ENCODE measurements at regions not wholly inside any gene's neighbourhood (a gene's known extent, or its start where the extent isn't known, plus 50 kb on each side); places are given as distances from the start of the nearest gene placed in this dataset.

DNA sequence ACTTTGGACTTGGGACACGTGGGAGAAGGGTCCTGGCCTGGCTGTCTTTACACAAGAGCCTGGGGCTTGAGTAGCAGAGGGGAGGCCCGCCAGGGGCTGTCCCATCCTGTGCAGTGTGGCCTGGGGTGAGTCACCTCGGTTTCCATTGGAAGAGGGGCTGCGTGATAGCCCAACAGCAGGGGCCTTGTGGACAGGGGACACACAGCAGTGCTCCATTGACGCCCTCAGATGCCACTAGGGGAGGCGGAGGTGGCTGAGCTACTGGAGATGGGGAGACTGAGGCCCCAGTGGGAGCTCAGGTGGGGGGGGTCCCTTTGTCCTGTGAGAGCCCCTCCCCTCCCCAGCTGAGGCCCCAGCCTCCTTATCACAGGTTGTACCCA lies 50.0 kb upstream of the RNU6ATAC start:
- Histone ChIP-seq H3K79me1 (ENCODE audit: low read length) (no peaks in the 10 kb centered on the region), H3K4me2 (ENCODE audit: low read length) (no peak overlapping the region), H2AFZ (ENCODE audit: insufficient read depth, low read length, poor library complexity) (no peak overlapping the region), H4K91ac (ENCODE audit: low read depth, low read length) (no peak overlapping the region), H4K12ac (ENCODE audit: low read depth, low read length) (no peak overlapping the region), H3K4ac (ENCODE audit: low read depth, low read length) (no peak overlapping the region), H3K14ac (ENCODE audit: low read length) (no peak overlapping the region), H3K9me3 (ENCODE audit: insufficient read depth, low read depth, low read length) (peaks cover 8% of the 10 kb centered on the region), H3K36me3 (ENCODE audit: control insufficient read depth in 1 of 2, insufficient read depth in 2 of 2, low read length in 2 of 2) (no peaks in the 10 kb centered on the region), H3K4me1 (ENCODE audit: control insufficient read depth in 1 of 2, insufficient read depth in 2 of 2, low read length in 2 of 2) (no peaks in the 10 kb centered on the region), H3K27ac (ENCODE audit: low read depth, low read length) (no peak overlapping the region), H3K27me3 (ENCODE audit: insufficient read depth, low read length) (no peaks in the 10 kb centered on the region), H3K9ac (ENCODE audit: low read length) (no peak overlapping the region), H3K18ac (ENCODE audit: low read length) (no peak overlapping the region), H2BK12ac (ENCODE audit: low read length) (no peak overlapping the region), H2BK120ac (ENCODE audit: insufficient read depth, low read length, poor library complexity) (no peak overlapping the region), H3K4me3 (ENCODE audit: low read depth, low read length) (no peak overlapping the region), H3K79me2 (ENCODE audit: control insufficient read depth, insufficient read depth, low read length, poor library complexity) (no peaks in the 10 kb centered on the region), H4K8ac (ENCODE audit: low read depth, low read length) (no peak overlapping the region), H3K23ac (ENCODE audit: low read length) (no peak overlapping the region), H2BK5ac (ENCODE audit: low read depth, low read length, poor library complexity) (no peak overlapping the region), H2AK5ac (ENCODE audit: low read length) (no peak overlapping the region)
- WGBS (ENCODE audit: extremely low coverage, insufficient coverage, insufficient read length), result no CpG with 5 or more reads among the region's 6 CpGs
- no peak for DNase-seq

GRCh38 chr9:134214766-134215419 lies 50.5 kb upstream of the RNU6ATAC start:
- no peak overlapping the region for H2BK120ac ChIP-seq (ENCODE audit: insufficient read depth, low read length, poor library complexity)

GRCh38 chr9:134215420-134215698 lies 51.0 kb upstream of the RNU6ATAC start:
- Histone ChIP-seq H2BK5ac (ENCODE audit: low read depth, low read length, poor library complexity) (no peak overlapping the region), H2BK12ac (ENCODE audit: low read length) (peak overlapping the region; percentile 38), H2AK5ac (ENCODE audit: low read length) (no peak overlapping the region), H3K9me3 (ENCODE audit: insufficient read depth, low read depth, low read length) (peaks cover 8% of the 10 kb centered on the region), H3K27ac (ENCODE audit: low read depth, low read length) (no peak overlapping the region), H3K23ac (ENCODE audit: low read length) (no peak overlapping the region), H3K27me3 (ENCODE audit: insufficient read depth, low read length) (no peaks in the 10 kb centered on the region), H2AFZ (ENCODE audit: insufficient read depth, low read length, poor library complexity) (no peak overlapping the region), H3K79me2 (ENCODE audit: control insufficient read depth, insufficient read depth, low read length, poor library complexity) (no peaks in the 10 kb centered on the region), H4K91ac (ENCODE audit: low read depth, low read length) (no peak overlapping the region), H3K36me3 (ENCODE audit: control insufficient read depth in 1 of 2, insufficient read depth in 2 of 2, low read length in 2 of 2) (no peaks in the 10 kb centered on the region), H3K79me1 (ENCODE audit: low read length) (no peaks in the 10 kb centered on the region), H4K12ac (ENCODE audit: low read depth, low read length) (no peak overlapping the region), H3K4me2 (ENCODE audit: low read length) (no peak overlapping the region), H3K4ac (ENCODE audit: low read depth, low read length) (no peak overlapping the region), H3K4me3 (ENCODE audit: low read depth, low read length) (no peak overlapping the region), H4K8ac (ENCODE audit: low read depth, low read length) (no peak overlapping the region), H3K9ac (ENCODE audit: low read length) (no peak overlapping the region), H3K18ac (ENCODE audit: low read length) (no peak overlapping the region), H3K14ac (ENCODE audit: low read length) (no peak overlapping the region), H2BK120ac (ENCODE audit: insufficient read depth, low read length, poor library complexity) (no peak overlapping the region), H3K4me1 (ENCODE audit: control insufficient read depth in 1 of 2, insufficient read depth in 2 of 2, low read length in 2 of 2) (no peaks in the 10 kb centered on the region)
- WGBS (ENCODE audit: extremely low coverage, insufficient coverage, insufficient read length), result no CpG with 5 or more reads among the region's 7 CpGs
- no peak for DNase-seq

More at GRCh38 chr9:134214766-134215419, 50.5 kb upstream of the RNU6ATAC start:
- Histone ChIP-seq H3K4ac (ENCODE audit: low read depth, low read length) (no peak overlapping the region), H3K4me1 (ENCODE audit: control insufficient read depth in 1 of 2, insufficient read depth in 2 of 2, low read length in 2 of 2) (no peaks in the 10 kb centered on the region), H3K18ac (ENCODE audit: low read length) (no peak overlapping the region), H3K14ac (ENCODE audit: low read length) (no peak overlapping the region), H3K9me3 (ENCODE audit: insufficient read depth, low read depth, low read length) (peaks cover 8% of the 10 kb centered on the region), H4K8ac (ENCODE audit: low read depth, low read length) (no peak overlapping the region), H3K4me2 (ENCODE audit: low read length) (no peak overlapping the region), H2AFZ (ENCODE audit: insufficient read depth, low read length, poor library complexity) (no peak overlapping the region), H2BK12ac (ENCODE audit: low read length) (peak overlapping the region; percentile 38), H3K9ac (ENCODE audit: low read length) (no peak overlapping the region), H3K79me1 (ENCODE audit: low read length) (no peaks in the 10 kb centered on the region), H3K36me3 (ENCODE audit: control insufficient read depth in 1 of 2, insufficient read depth in 2 of 2, low read length in 2 of 2) (no peaks in the 10 kb centered on the region), H3K4me3 (ENCODE audit: low read depth, low read length) (no peak overlapping the region), H3K27ac (ENCODE audit: low read depth, low read length) (no peak overlapping the region), H2AK5ac (ENCODE audit: low read length) (no peak overlapping the region), H4K12ac (ENCODE audit: low read depth, low read length) (no peak overlapping the region), H2BK5ac (ENCODE audit: low read depth, low read length, poor library complexity) (no peak overlapping the region), H3K27me3 (ENCODE audit: insufficient read depth, low read length) (no peaks in the 10 kb centered on the region), H4K91ac (ENCODE audit: low read depth, low read length) (no peak overlapping the region), H3K79me2 (ENCODE audit: control insufficient read depth, insufficient read depth, low read length, poor library complexity) (no peaks in the 10 kb centered on the region), H3K23ac (ENCODE audit: low read length) (no peak overlapping the region)
- WGBS (ENCODE audit: extremely low coverage, insufficient coverage, insufficient read length), result no CpG with 5 or more reads among the region's 22 CpGs
- no peak for DNase-seq

- no peaks in the 10 kb centered on the region for H3K79me2 ChIP-seq (ENCODE audit: control insufficient read depth, insufficient read depth, low read length, poor library complexity)
- H4K91ac ChIP-seq (ENCODE audit: low read depth, low read length), result no peak overlapping the region
- no peak overlapping the region for H2AK5ac ChIP-seq (ENCODE audit: low read length)
- H3K9me3 ChIP-seq (ENCODE audit: insufficient read depth, low read depth, low read length), result peaks cover 8% of the 10 kb centered on the region
- no peak overlapping the region for H3K4ac ChIP-seq (ENCODE audit: low read depth, low read length)
- H4K12ac ChIP-seq (ENCODE audit: low read depth, low read length), result no peak overlapping the region
- WGBS (ENCODE audit: extremely low coverage, insufficient coverage, insufficient read length), result no CpG with 5 or more reads among the region's 32 CpGs
- H3K27ac ChIP-seq (ENCODE audit: low read depth, low read length), result no peak overlapping the region
- H3K23ac ChIP-seq (ENCODE audit: low read length), result no peak overlapping the region
- H3K14ac ChIP-seq (ENCODE audit: low read length), result no peak overlapping the region
- H4K8ac ChIP-seq (ENCODE audit: low read depth, low read length), result no peak overlapping the region
- H3K18ac ChIP-seq (ENCODE audit: low read length), result no peak overlapping the region
- H2BK5ac ChIP-seq (ENCODE audit: low read depth, low read length, poor library complexity), result no peak overlapping the region
- H3K4me2 ChIP-seq (ENCODE audit: low read length), result no peak overlapping the region
- DNase-seq, result peak in 1 of 2 donors; percentile 11
- H3K79me1 ChIP-seq (ENCODE audit: low read length), result no peaks in the 10 kb centered on the region
- H2BK120ac ChIP-seq (ENCODE audit: insufficient read depth, low read length, poor library complexity), result no peak overlapping the region
- no peak overlapping the region for H2BK12ac ChIP-seq (ENCODE audit: low read length)
- no peaks in the 10 kb centered on the region for H3K36me3 ChIP-seq (ENCODE audit: control insufficient read depth in 1 of 2, insufficient read depth in 2 of 2, low read length in 2 of 2)
- no peak overlapping the region for H2AFZ ChIP-seq (ENCODE audit: insufficient read depth, low read length, poor library complexity)
- H3K27me3 ChIP-seq (ENCODE audit: insufficient read depth, low read length), result no peaks in the 10 kb centered on the region
- H3K9ac ChIP-seq (ENCODE audit: low read length), result no peak overlapping the region
- H3K4me1 ChIP-seq (ENCODE audit: control insufficient read depth in 1 of 2, insufficient read depth in 2 of 2, low read length in 2 of 2), result no peaks in the 10 kb centered on the region
- H3K4me3 ChIP-seq (ENCODE audit: low read depth, low read length), result no peak overlapping the region
These were observed 51.5 kb upstream of the RNU6ATAC start for GRCh38 chr9:134215699-134216448.

All from trophoblast cell (in vitro differentiated cells and primary cell).